ENCODE measurements at regions not wholly inside any gene's neighbourhood (a gene's known extent, or its start where the extent isn't known, plus 50 kb on each side); places are given as distances from the start of the nearest gene placed in this dataset.
"Not testable (repeated sequence)": the region's sequence is repeated elsewhere in the genome, so short reads cannot be mapped to it uniquely, and the experiment has no call there.

GRCh38 chr7:6955990-6956566 lies 130.0 kb upstream of the CCZ1B start:
- TF ChIP-seq CTCF, POLR2A (IDR thresholded peaks at IDR 0.05): not testable (repeated sequence)
